ENCODE measurements at regions not wholly inside any gene's neighbourhood (a gene's known extent, or its start where the extent isn't known, plus 50 kb on each side); places are given as distances from the start of the nearest gene placed in this dataset.

DNA sequence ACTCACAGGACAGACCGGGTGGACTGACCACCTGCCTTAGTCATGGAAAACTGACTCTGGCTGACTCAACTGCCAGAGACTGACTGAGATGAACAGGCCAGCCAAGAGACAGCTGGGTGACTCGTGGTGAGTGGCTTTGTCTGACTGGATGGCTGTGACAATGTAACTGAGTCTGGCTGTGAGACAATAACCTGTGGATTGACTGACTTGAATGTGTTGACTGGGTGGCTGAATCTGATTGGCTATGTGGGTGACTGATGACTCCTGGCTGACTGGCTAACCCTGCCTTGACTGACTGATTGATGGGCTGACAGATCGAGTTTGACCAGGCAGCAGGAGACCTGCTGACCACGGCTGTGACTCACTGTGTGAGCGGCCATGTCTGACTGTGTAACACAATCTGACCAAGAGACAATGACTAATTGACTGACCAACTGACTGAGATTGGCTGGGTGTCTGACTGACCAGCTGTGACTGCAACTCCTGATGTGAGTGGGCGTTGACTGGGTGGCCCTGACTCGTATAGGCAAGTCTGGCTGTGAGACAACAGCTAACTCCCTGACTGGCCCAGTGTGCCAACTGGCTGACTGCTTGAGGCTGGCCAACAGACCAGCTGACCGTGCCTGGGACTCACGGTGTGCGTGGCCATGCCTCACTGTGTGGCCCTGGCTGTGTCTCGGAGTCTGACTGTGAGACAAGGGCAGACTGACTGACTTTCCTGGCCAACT, 509.1 kb downstream of the SHQ1 start:
- H3K36me3 Mint-ChIP-seq, result no peaks in the 10 kb centered on the region
- peaks cover 17 to 18% of the 10 kb centered on the region in 2 donors for H3K4me1 Mint-ChIP-seq (ENCODE audit: low read depth in 2 of 2)
- H3K4me3 Mint-ChIP-seq, result no peak overlapping the region
- no peaks in the 10 kb centered on the region for H3K27me3 Mint-ChIP-seq
- ATAC-seq (peak; percentile 72 to 82), DNase-seq (ENCODE audit: low spot score) (peak; percentile 64)
- no peak overlapping the region for H3K27ac Mint-ChIP-seq
- no peaks in the 10 kb centered on the region for H3K9me3 Mint-ChIP-seq

DNA sequence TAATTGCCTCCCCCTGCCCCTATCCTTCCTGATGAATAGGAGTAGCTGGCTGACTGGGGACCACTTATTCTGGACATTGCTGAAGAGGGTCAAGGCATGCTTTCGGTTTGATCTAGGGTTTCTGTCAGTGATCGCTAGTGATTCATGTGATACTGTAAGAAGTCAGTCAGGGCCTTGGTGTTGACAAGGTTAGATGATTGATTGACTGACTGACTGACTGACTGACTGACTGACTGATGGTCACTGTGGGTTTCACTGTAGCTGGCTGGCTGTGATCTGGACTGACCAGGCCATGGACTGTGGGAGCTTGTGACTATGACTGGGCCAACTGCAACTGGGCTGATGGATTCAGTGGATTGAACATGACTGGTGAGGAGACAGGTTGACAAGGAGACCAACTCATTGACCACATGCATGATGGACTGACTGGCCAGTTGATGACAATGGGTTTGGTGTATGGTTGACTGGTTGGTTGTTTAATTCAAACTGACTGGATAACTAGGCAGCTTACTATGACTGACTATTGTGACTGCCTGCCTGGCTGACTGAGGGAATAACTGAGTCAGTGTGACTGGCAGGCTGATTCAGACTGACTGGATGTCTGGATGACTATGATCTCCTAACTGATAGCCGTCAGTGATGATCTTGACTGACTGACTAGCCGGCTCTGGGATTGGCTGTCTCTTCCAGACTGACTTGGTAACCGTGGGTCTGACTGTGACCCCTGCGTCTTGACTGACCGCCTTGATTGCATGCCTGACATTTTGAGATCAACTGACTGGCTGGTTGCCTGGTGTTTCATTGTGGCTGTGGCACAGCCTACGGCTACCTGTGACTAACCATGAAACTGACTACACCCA, 509.9 kb downstream of the SHQ1 start:
- H3K27ac Mint-ChIP-seq, result no peak overlapping the region
- H3K36me3 Mint-ChIP-seq, result no peaks in the 10 kb centered on the region
- H3K9me3 Mint-ChIP-seq, result no peaks in the 10 kb centered on the region
- DNase-seq (ENCODE audit: low spot score), result no peak
- no peak overlapping the region for H3K4me3 Mint-ChIP-seq
- no peaks in the 10 kb centered on the region for H3K27me3 Mint-ChIP-seq
- peaks cover 9 to 10% of the 10 kb centered on the region in 2 donors for H3K4me1 Mint-ChIP-seq (ENCODE audit: low read depth in 2 of 2)
- ATAC-seq, result peak; percentile 2 to 19

DNA sequence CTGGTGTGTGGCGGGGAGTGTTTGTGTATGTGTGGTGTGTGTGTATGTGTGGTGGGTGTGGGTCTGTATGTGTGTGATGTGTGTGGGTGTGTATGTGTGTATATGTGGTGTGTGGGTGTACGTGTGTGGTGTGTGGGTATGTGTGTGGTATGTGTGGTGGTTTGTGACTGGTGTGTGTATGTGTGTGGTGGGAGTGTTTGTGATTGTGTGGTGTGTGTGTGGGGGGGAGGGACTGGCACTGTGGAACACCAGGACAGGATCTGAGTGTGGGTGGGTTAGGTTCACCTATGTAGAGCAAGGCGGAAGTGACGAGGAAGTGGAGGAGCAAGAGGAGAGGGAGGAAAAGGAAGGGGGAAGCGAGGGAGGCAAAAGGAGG, 510.8 kb downstream of the SHQ1 start:
- no peaks in the 10 kb centered on the region for H3K27me3 Mint-ChIP-seq
- H3K4me1 Mint-ChIP-seq (ENCODE audit: low read depth in 2 of 2), result peaks cover under 1 to 2% of the 10 kb centered on the region in 2 donors

DNA sequence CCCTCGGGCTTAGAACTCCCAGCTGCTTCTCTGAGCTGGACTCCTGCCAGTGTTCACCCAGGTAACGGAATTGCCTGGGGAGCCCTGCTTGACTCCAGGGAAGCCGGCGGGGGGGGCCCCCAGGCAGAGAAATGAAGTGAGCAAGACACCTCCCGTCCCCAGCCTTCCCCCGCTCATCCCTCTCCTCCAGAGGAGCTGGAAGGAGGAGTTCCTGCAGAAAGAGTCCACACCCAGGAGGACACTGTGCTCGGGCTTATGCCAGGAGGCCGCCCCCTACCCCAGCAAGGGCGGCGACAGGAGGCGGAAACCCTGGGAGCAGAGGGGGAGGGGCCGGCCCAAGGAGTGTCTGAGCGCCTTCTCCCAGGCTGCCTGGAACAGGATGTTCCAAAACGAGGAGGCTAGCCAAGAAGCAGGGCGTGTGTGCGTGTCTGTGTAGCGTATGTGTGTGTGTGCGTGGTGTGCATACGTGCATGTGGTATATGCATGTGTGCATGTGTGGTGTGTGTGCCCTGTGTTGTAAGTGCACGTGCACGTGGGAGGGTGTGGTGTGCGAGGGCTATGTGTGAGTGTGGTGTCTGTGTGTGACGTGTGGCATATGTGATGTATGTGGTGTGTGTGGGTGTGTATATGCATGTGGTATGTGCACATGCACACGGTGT, 511.3 kb downstream of the SHQ1 start:
- Mint-ChIP-seq H3K36me3 (no peaks in the 10 kb centered on the region), H3K9me3 (no peaks in the 10 kb centered on the region), H3K4me1 (ENCODE audit: low read depth in 2 of 2) (peaks cover 0 to 2% of the 10 kb centered on the region in 2 donors), H3K27me3 (peaks cover 0 to 2% of the 10 kb centered on the region in 2 donors), H3K27ac (no peak overlapping the region), H3K4me3 (no peak overlapping the region)
- ATAC-seq (no peak), DNase-seq (ENCODE audit: low spot score) (no peak)

More for the DNA sequence above, 510.8 kb downstream of the SHQ1 start:
- ATAC-seq (no peak), DNase-seq (ENCODE audit: low spot score) (no peak)
- no peaks in the 10 kb centered on the region for H3K9me3 Mint-ChIP-seq
- H3K27ac Mint-ChIP-seq, result no peak overlapping the region
- no peaks in the 10 kb centered on the region for H3K36me3 Mint-ChIP-seq
- H3K4me3 Mint-ChIP-seq, result no peak overlapping the region

- DNase-seq (ENCODE audit: low spot score) (no peak), ATAC-seq (no peak)
- Mint-ChIP-seq H3K9me3 (no peaks in the 10 kb centered on the region), H3K36me3 (no peaks in the 10 kb centered on the region), H3K4me1 (ENCODE audit: low read depth in 2 of 2) (no peaks in the 10 kb centered on the region), H3K27ac (no peak overlapping the region), H3K27me3 (peaks cover 0 to 2% of the 10 kb centered on the region in 2 donors), H3K4me3 (no peak overlapping the region)
These were observed 512.1 kb downstream of the SHQ1 start for GRCh38 chr3:72336114-72336651.

DNA sequence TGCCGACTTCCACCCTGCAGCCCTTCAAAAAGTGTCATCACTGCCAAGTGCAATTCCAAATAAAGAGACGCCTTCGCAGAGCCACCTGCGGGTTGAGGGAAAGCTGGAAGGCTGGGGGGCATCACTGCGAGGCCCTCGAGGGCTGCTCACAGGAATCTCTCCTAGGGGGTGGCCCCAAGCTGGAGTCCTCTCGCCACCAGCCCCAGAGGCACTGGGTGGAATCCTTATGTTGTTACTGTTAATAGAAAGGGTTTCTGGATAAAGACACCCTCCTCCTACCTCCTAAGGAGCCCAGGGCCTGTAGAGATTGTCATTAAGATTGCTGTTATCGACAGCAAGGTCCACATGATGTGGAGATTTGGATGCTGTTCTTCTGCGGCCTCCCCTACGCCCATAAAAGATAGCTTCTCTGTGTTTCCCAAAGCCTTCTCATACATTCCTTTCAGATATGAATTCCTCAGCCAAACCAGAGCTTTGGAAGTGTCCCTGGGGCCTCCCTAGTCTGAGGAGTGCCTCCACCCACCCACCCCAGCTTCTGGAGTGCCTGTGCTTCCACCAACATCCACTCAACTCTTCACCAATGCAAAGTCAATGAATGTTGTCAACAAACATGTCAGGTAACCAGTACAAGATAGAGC, 512.7 kb downstream of the SHQ1 start:
- H3K4me3 Mint-ChIP-seq, result no peak overlapping the region
- no peak for DNase-seq (ENCODE audit: low spot score)
- no peaks in the 10 kb centered on the region for H3K4me1 Mint-ChIP-seq (ENCODE audit: low read depth in 2 of 2)
- no peak for ATAC-seq
- H3K36me3 Mint-ChIP-seq, result no peaks in the 10 kb centered on the region
- H3K9me3 Mint-ChIP-seq, result no peaks in the 10 kb centered on the region
- peaks cover 0 to 2% of the 10 kb centered on the region in 2 donors for H3K27me3 Mint-ChIP-seq
- no peak overlapping the region for H3K27ac Mint-ChIP-seq

DNA sequence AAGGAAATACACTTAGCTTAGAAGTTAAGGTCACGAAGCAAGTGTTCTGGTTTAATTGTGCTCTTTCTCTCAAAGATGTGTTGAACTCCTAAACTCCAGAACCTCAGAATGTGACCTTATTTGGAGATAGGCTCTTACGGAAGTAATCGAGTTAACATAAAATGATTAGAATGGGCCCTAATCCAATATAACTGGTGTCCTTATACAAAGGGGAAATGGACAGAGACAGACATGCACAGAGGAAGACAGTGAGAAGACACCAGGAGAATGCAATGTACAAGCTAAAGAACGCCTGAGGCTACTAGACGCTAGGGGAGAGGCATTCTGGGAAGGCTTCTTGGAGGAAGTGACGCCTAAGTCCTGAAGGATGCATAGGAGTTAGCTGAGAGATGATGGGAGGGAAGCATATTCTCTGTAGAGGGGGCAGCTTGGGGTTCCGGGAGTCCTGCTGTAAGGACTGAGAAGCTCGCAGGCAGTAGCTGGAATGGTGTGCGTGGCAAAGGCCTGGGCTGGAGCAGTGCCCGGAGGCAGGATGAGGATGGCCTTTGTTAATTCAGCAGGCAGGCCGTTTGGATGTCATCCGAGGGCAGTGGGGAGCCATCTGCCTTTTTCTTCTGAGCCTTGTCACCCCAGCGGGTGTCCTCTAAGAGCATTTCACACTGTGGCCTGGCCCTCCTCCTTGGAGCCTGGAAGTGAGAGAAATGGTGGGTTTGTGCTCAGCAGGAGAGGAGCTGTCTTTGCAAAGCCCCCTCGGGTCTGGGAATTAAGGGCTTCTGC, 513.4 kb downstream of the SHQ1 start:
- Mint-ChIP-seq H3K4me3 (no peak overlapping the region), H3K4me1 (ENCODE audit: low read depth in 2 of 2) (no peaks in the 10 kb centered on the region), H3K36me3 (no peaks in the 10 kb centered on the region), H3K27ac (no peak overlapping the region), H3K9me3 (no peaks in the 10 kb centered on the region), H3K27me3 (peaks cover 0 to 2% of the 10 kb centered on the region in 2 donors)
- ATAC-seq (no peak), DNase-seq (ENCODE audit: low spot score) (no peak)

GRCh38 chr3:72332689-72333088, 515.6 kb downstream of the SHQ1 start:
- Mint-ChIP-seq H3K9me3 (no peaks in the 10 kb centered on the region), H3K4me1 (ENCODE audit: low read depth in 2 of 2) (no peaks in the 10 kb centered on the region), H3K36me3 (no peaks in the 10 kb centered on the region), H3K4me3 (no peak overlapping the region), H3K27ac (no peak overlapping the region), H3K27me3 (peaks cover 5 to 12% of the 10 kb centered on the region in 2 donors)
- DNase-seq (ENCODE audit: low spot score) (no peak), ATAC-seq (no peak)

DNA sequence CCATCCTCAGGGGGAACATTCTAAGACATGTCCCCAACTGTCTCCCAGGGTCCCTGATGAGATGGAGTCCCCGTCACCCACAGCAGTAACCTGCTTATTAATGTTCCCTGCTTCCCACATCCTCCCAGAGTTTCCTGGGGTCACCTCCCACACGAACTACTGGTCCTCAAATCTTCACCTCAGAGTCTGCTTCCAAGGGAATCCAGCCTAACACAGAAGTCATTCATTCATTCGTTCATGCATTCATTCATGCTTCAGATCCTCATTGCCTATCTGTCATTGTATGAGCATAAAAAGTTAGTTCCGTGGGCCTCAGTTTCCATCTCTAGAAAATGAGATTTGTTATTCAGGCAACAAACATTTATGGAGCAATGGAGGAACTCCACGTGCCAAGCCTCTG, 516.2 kb downstream of the SHQ1 start:
- Mint-ChIP-seq H3K4me3 (no peak overlapping the region), H3K36me3 (no peaks in the 10 kb centered on the region), H3K4me1 (ENCODE audit: low read depth in 2 of 2) (no peaks in the 10 kb centered on the region), H3K9me3 (no peaks in the 10 kb centered on the region), H3K27ac (no peak overlapping the region), H3K27me3 (peaks cover 7 to 19% of the 10 kb centered on the region in 2 donors)
- DNase-seq (ENCODE audit: low spot score) (no peak), ATAC-seq (no peak)

GRCh38 chr3:72331076-72331475, 517.2 kb downstream of the SHQ1 start:
- H3K9me3 Mint-ChIP-seq, result no peaks in the 10 kb centered on the region
- ATAC-seq (no peak), DNase-seq (ENCODE audit: low spot score) (no peak)
- no peak overlapping the region for H3K27ac Mint-ChIP-seq
- no peaks in the 10 kb centered on the region for H3K4me1 Mint-ChIP-seq (ENCODE audit: low read depth in 2 of 2)
- H3K27me3 Mint-ChIP-seq, result peaks cover 9 to 22% of the 10 kb centered on the region in 2 donors
- no peak overlapping the region for H3K4me3 Mint-ChIP-seq
- no peaks in the 10 kb centered on the region for H3K36me3 Mint-ChIP-seq

DNA sequence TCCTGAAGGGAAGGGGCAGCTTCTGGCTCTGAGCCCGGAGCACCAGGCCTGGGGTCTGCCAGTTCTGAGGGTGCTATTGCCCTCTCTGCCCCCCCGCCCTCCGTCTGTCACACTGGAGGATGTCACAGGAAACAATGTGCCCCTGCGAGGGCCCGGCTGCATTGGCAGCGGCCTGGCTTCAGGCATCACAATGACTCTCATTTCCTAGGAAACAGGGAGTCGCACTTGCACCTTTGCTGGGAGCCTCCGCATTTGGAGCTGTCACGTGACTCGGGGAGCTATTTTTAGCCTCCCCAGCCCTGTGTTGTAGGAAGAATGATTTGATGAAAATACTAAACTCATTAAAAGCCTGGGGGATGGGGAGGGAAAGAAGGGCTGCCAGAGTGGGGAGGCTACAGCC, 518.9 kb downstream of the SHQ1 start:
- H3K4me1 Mint-ChIP-seq (ENCODE audit: low read depth in 2 of 2), result no peaks in the 10 kb centered on the region
- no peaks in the 10 kb centered on the region for H3K36me3 Mint-ChIP-seq
- no peaks in the 10 kb centered on the region for H3K9me3 Mint-ChIP-seq
- H3K4me3 Mint-ChIP-seq, result no peak overlapping the region
- no peak for DNase-seq (ENCODE audit: low spot score)
- no peak for ATAC-seq
- no peak overlapping the region for H3K27ac Mint-ChIP-seq
- H3K27me3 Mint-ChIP-seq, result peaks cover 9 to 22% of the 10 kb centered on the region in 2 donors

- Mint-ChIP-seq H3K9me3 (no peaks in the 10 kb centered on the region), H3K4me3 (no peak overlapping the region), H3K36me3 (no peaks in the 10 kb centered on the region), H3K27ac (no peak overlapping the region), H3K4me1 (ENCODE audit: low read depth in 2 of 2) (no peaks in the 10 kb centered on the region), H3K27me3 (peaks cover 9 to 22% of the 10 kb centered on the region in 2 donors)
- ATAC-seq, result no peak
- DNase-seq (ENCODE audit: low spot score), result no peak
These were observed 519.4 kb downstream of the SHQ1 start for GRCh38 chr3:72328755-72329277.

- DNase-seq (ENCODE audit: low spot score) (no peak), ATAC-seq (no peak)
- Mint-ChIP-seq H3K4me3 (no peak overlapping the region), H3K27ac (no peak overlapping the region), H3K36me3 (no peaks in the 10 kb centered on the region), H3K27me3 (peaks cover 8 to 22% of the 10 kb centered on the region in 2 donors), H3K9me3 (no peaks in the 10 kb centered on the region), H3K4me1 (ENCODE audit: low read depth in 2 of 2) (no peaks in the 10 kb centered on the region)
These were observed 521.2 kb downstream of the SHQ1 start for GRCh38 chr3:72327008-72327407.
